Smooth muscle cell (in vitro differentiated cells): ENCODE measurements at regions not wholly inside any gene's neighbourhood (a gene's known extent, or its start where the extent isn't known, plus 50 kb on each side); places are given as distances from the start of the nearest gene placed in this dataset.

Experiments used
- DNase-seq: peaks from one replicate; lab custom pipeline; 2025; ENCODE audit not compliant: unreplicated experiment; lab: John Stamatoyannopoulos, UW
- H2AFZ ChIP-seq: fragments of 200-600 bp; sonication (generic); 2 replicates; pipeline ENCODE4 v1.6.0; 2016; ENCODE audit warnings: antibody characterized with exemption, low read depth, mild to moderate bottlenecking
- H3F3A ChIP-seq: fragments of 200-600 bp; sonication (generic); 2 replicates; pipeline ENCODE4 v1.6.0; 2017; ENCODE audit warnings: antibody characterized with exemption, low read depth
- H3K27ac ChIP-seq: fragments of 200-600 bp; sonication (generic); 2 replicates; pipeline ENCODE4 v1.5.1; 2016; ENCODE audit warnings: low read depth, mild to moderate bottlenecking
- H3K27me3 ChIP-seq: fragments of 200-600 bp; sonication (generic); 2 replicates; pipeline ENCODE4 v1.6.1; 2016; ENCODE audit warnings: low read depth, mild to moderate bottlenecking
- H3K36me3 ChIP-seq: fragments of 200-600 bp; sonication (generic); 2 replicates; pipeline ENCODE4 v1.5.1; 2016; ENCODE audit warnings: low read depth
- H3K4me1 ChIP-seq: fragments of 200-600 bp; sonication (generic); 2 replicates; pipeline ENCODE4 v1.5.1; 2016; ENCODE audit warnings: low read depth
- H3K4me2 ChIP-seq: fragments of 200-600 bp; sonication (generic); 2 replicates; pipeline ENCODE4 v1.6.0; 2016; ENCODE audit warnings: mild to moderate bottlenecking
- H3K4me3 ChIP-seq: fragments of 200-600 bp; sonication (generic); 2 replicates; pipeline ENCODE4 v1.5.1; 2016; ENCODE audit warnings: mild to moderate bottlenecking
- H3K79me2 ChIP-seq: fragments of 200-600 bp; sonication (generic); 2 replicates; pipeline ENCODE4 v1.6.0; 2016; ENCODE audit warnings: low read depth, mild to moderate bottlenecking
- H3K9ac ChIP-seq: fragments of 200-600 bp; sonication (generic); 2 replicates; pipeline ENCODE4 v1.6.0; 2016; ENCODE audit warnings: low read depth
- H3K9me3 ChIP-seq: fragments of 200-600 bp; sonication (generic); replicated peaks from 2 replicates; pipeline ENCODE4 v1.5.1; 2016; ENCODE audit warnings: low read depth
- H4K20me1 ChIP-seq: fragments of 200-600 bp; sonication (generic); 2 replicates; pipeline ENCODE4 v1.6.0; 2016; ENCODE audit warnings: low read depth
- WGBS: methylation state at CpG from one replicate; pipeline ENCODE4 v1.1.7; 2016; ENCODE audit warnings: low lambda C conversion rate; 5-methylcytosine and 5-hydroxymethylcytosine counted together
- TF ChIP-seq, protein P1 (sequence below): fragments of 200-600 bp; sonication (generic); IDR thresholded peaks from 2 replicates; pipeline ENCODE4 v1.5.1; 2017; ENCODE audit warnings: borderline replicate concordance, mild to moderate bottlenecking, antibody characterized with exemption; ENCODE audit not compliant: insufficient read depth, poor library complexity, severe bottlenecking

DNA sequence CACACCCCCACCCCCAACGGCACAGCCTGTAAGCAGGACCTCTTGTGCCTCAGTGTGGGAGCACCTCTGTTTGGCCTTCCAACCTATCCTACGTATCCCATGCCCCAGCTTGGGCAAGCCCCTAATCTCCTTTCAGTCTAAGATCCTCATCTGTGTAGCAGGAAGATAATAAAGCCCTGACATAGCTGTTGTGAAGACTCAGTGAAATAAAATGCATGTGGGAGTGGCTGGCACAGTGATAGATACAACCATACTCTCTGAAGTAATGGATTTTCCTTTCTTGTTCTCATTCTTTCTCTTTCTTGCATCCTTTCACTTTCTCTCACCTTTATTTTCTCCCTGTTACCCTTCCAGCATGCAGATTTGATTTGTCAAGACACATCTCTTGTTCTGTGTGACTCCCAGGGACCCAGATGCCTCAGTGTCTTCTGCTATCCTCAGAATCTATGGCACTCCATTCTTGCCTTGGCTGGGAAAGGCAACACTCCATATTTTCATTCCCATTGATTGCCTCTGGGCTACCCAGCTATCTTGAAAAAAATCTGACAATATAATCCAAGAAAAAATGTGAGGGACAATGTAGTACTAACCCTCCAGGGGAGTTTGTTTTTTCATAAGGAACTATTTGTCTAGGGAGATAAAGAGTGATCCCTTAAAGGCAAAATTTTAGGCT, 207.2 kb upstream of the SETBP1 start:
- no peaks in the 10 kb centered on the region for H4K20me1 ChIP-seq
- no peak overlapping the region for H3K4me3 ChIP-seq
- TF ChIP-seq, protein P1, sequence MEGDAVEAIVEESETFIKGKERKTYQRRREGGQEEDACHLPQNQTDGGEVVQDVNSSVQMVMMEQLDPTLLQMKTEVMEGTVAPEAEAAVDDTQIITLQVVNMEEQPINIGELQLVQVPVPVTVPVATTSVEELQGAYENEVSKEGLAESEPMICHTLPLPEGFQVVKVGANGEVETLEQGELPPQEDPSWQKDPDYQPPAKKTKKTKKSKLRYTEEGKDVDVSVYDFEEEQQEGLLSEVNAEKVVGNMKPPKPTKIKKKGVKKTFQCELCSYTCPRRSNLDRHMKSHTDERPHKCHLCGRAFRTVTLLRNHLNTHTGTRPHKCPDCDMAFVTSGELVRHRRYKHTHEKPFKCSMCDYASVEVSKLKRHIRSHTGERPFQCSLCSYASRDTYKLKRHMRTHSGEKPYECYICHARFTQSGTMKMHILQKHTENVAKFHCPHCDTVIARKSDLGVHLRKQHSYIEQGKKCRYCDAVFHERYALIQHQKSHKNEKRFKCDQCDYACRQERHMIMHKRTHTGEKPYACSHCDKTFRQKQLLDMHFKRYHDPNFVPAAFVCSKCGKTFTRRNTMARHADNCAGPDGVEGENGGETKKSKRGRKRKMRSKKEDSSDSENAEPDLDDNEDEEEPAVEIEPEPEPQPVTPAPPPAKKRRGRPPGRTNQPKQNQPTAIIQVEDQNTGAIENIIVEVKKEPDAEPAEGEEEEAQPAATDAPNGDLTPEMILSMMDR = no peak
- no peak overlapping the region for H2AFZ ChIP-seq
- H3K9me3 ChIP-seq = no peaks in the 10 kb centered on the region
- no peak overlapping the region for H3K9ac ChIP-seq
- WGBS = 58% methylated on average over 2 of the region's 2 CpGs
- H3K27ac ChIP-seq = no peak overlapping the region
- no peak overlapping the region for H3K4me2 ChIP-seq
- H3K36me3 ChIP-seq = no peaks in the 10 kb centered on the region
- no peaks in the 10 kb centered on the region for H3K4me1 ChIP-seq
- no peaks in the 10 kb centered on the region for H3F3A ChIP-seq
- no peaks in the 10 kb centered on the region for H3K27me3 ChIP-seq
- H3K79me2 ChIP-seq = no peaks in the 10 kb centered on the region
- DNase-seq = no peak

- H3K27me3 ChIP-seq = no peaks in the 10 kb centered on the region
- H3K4me2 ChIP-seq = no peak overlapping the region
- 95% methylated on average over 3 of the region's 3 CpGs for WGBS
- no peak overlapping the region for H2AFZ ChIP-seq
- no peaks in the 10 kb centered on the region for H3K9me3 ChIP-seq
- no peaks in the 10 kb centered on the region for H4K20me1 ChIP-seq
- H3K27ac ChIP-seq = no peak overlapping the region
- no peaks in the 10 kb centered on the region for H3K79me2 ChIP-seq
- no peaks in the 10 kb centered on the region for H3K36me3 ChIP-seq
- H3F3A ChIP-seq = no peaks in the 10 kb centered on the region
- TF ChIP-seq, protein P1 = no peak
- no peaks in the 10 kb centered on the region for H3K4me1 ChIP-seq
- H3K4me3 ChIP-seq = no peak overlapping the region
- no peak overlapping the region for H3K9ac ChIP-seq
- no peak for DNase-seq
Observed at GRCh38 chr18:44474067-44474411, 206.6 kb upstream of the SETBP1 start.

- TF ChIP-seq, protein P1 = no peak
- H3K9me3 ChIP-seq = no peaks in the 10 kb centered on the region
- H3F3A ChIP-seq = no peaks in the 10 kb centered on the region
- DNase-seq = no peak
- no peak overlapping the region for H3K9ac ChIP-seq
- H3K4me1 ChIP-seq = no peaks in the 10 kb centered on the region
- H3K4me2 ChIP-seq = no peak overlapping the region
- H3K4me3 ChIP-seq = no peak overlapping the region
- no peak overlapping the region for H2AFZ ChIP-seq
- H3K79me2 ChIP-seq = no peaks in the 10 kb centered on the region
- H4K20me1 ChIP-seq = no peaks in the 10 kb centered on the region
- no peaks in the 10 kb centered on the region for H3K27me3 ChIP-seq
- no peaks in the 10 kb centered on the region for H3K36me3 ChIP-seq
- H3K27ac ChIP-seq = no peak overlapping the region
Observed at GRCh38 chr18:44474591-44474990, 206.1 kb upstream of the SETBP1 start.

DNA sequence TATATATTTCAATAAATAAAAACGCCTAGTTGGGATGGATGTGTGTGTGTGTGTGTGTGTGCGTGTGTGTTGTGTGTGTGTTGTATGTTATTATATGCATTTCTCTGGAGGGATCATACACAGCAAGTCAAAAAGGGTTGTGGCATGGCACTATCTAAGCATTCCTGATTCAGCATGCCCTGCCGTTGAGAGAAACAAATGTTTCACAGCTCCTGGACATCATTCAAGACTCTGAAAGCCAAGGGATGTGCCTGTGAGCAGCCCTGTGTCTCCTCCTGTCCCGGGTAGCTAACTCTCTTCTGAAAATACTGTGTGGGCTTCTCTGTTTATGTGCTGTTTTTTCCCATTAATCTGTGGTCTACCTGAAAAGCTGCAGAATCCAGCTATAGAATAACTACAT, 197.9 kb upstream of the SETBP1 start:
- no peak overlapping the region for H3K9ac ChIP-seq
- no peak overlapping the region for H3K4me2 ChIP-seq

More for the DNA sequence above, 197.9 kb upstream of the SETBP1 start:
- H4K20me1 ChIP-seq = no peaks in the 10 kb centered on the region
- H3K27me3 ChIP-seq = no peaks in the 10 kb centered on the region
- H2AFZ ChIP-seq = no peak overlapping the region
- no peaks in the 10 kb centered on the region for H3K36me3 ChIP-seq
- TF ChIP-seq, protein P1 = no peak
- H3K4me1 ChIP-seq = no peaks in the 10 kb centered on the region
- DNase-seq = no peak
- H3K27ac ChIP-seq = no peak overlapping the region
- WGBS = 79% methylated on average over 4 of the region's 4 CpGs
- H3K4me3 ChIP-seq = no peak overlapping the region
- H3K79me2 ChIP-seq = no peaks in the 10 kb centered on the region
- no peaks in the 10 kb centered on the region for H3K9me3 ChIP-seq
- H3F3A ChIP-seq = no peaks in the 10 kb centered on the region
